Mesothelial cell of epicardium (in vitro differentiated cells): ENCODE measurements at regions not wholly inside any gene's neighbourhood (a gene's known extent, or its start where the extent isn't known, plus 50 kb on each side); places are given as distances from the start of the nearest gene placed in this dataset.

Experiments
- DNase-seq, 2 experiments: peaks; one replicate each; pipeline ENCODE4 v3.0.0; 2021; ENCODE audit warnings: low spot score in 2 of 2; ENCODE audit not compliant: unreplicated experiment in 2 of 2
- H3K27ac Mint-ChIP-seq: 2 replicates; pipeline ENCODE4 v1.8.0; 2021; ENCODE audit warnings: mixed read lengths
- H3K27me3 Mint-ChIP-seq: 2 replicates; pipeline ENCODE4 v1.8.0; 2021; ENCODE audit warnings: low read depth, mixed read lengths
- H3K36me3 Mint-ChIP-seq: 2 replicates; pipeline ENCODE4 v1.8.0; 2021; ENCODE audit warnings: mixed read lengths
- H3K4me1 Mint-ChIP-seq: 2 replicates; pipeline ENCODE4 v1.8.0; 2021; ENCODE audit warnings: mixed read lengths
- H3K4me3 Mint-ChIP-seq: 2 replicates; pipeline ENCODE4 v1.8.0; 2021; ENCODE audit warnings: mild to moderate bottlenecking, moderate library complexity, mixed read lengths
- H3K9me3 Mint-ChIP-seq: 2 replicates; pipeline ENCODE4 v1.8.0; 2021; ENCODE audit warnings: mixed read lengths
- CTCF ChIP-seq: fragments of 200-600 bp; sonication (generic); IDR thresholded peaks from one replicate; pipeline ENCODE4 v1.5.0; 2021; ENCODE audit warnings: antibody characterized with exemption; ENCODE audit not compliant: unreplicated experiment

GRCh38 chrX:126027229-126027628, 138.9 kb downstream of the DCAF12L2 start:
- no peaks in the 10 kb centered on the region for H3K27me3 Mint-ChIP-seq
- TF ChIP-seq CTCF = no peak
- no peak overlapping the region for H3K4me3 Mint-ChIP-seq
- no peaks in the 10 kb centered on the region for H3K4me1 Mint-ChIP-seq
- DNase-seq = no peak
- H3K27ac Mint-ChIP-seq = no peak overlapping the region
- peaks cover 51% of the 10 kb centered on the region for H3K9me3 Mint-ChIP-seq
- no peaks in the 10 kb centered on the region for H3K36me3 Mint-ChIP-seq

DNA sequence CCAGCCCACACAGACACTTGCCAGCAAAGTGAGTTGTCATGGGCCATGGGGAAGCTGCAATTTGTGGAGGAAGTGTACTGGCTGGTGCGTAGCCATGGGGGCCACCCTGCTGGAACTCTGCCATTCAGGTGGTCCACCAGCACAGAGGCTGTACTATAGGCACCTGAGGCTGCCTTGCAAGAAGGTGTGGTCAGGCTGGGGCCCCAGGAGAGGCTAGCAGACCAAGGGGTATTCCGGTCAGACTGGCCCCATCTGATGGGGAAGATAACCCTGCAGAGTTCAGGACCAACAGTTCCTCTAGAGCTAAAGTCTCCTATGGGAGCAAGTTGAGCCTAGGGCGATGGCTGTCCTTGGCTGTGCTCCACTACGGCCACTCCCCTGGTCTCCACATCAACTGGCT, 136.1 kb downstream of the DCAF12L2 start:
- no peaks in the 10 kb centered on the region for H3K36me3 Mint-ChIP-seq
- no peak for TF ChIP-seq CTCF
- no peaks in the 10 kb centered on the region for H3K4me1 Mint-ChIP-seq
- H3K27ac Mint-ChIP-seq = no peak overlapping the region
- no peak overlapping the region for H3K4me3 Mint-ChIP-seq
- peaks cover 48% of the 10 kb centered on the region for H3K9me3 Mint-ChIP-seq
- H3K27me3 Mint-ChIP-seq = no peaks in the 10 kb centered on the region
- DNase-seq = no peak

DNA sequence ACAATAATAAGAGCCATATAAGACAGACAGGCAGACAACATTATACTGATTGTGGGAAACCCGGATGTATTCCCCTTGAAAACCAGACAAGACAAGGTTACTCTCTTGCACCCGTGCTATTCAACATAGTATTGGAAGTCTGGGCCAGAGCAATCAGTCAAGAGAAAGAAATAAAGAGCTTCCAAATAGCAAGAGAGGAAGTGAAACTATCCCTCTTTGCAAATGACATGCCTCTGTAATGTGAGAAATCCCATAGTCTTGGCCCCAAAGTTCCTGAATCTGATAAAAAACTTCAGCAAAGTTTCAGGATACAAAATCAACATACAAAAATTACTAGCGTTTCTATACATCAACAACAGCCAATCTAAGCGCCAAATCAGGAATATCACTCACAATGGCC, 102.1 kb downstream of the DCAF12L2 start:
- TF ChIP-seq CTCF = no peak
- DNase-seq = no peak
- Mint-ChIP-seq H3K4me3 (no peak overlapping the region), H3K27ac (no peak overlapping the region), H3K27me3 (no peaks in the 10 kb centered on the region), H3K9me3 (peaks cover 65% of the 10 kb centered on the region), H3K36me3 (no peaks in the 10 kb centered on the region), H3K4me1 (no peaks in the 10 kb centered on the region)

- Mint-ChIP-seq H3K36me3 (no peaks in the 10 kb centered on the region), H3K27me3 (no peaks in the 10 kb centered on the region), H3K4me3 (no peak overlapping the region), H3K27ac (no peak overlapping the region), H3K4me1 (no peaks in the 10 kb centered on the region), H3K9me3 (peaks cover 64% of the 10 kb centered on the region)
- no peak for DNase-seq
- TF ChIP-seq CTCF = no peak
Observed at GRCh38 chrX:126064901-126065541, 101.1 kb downstream of the DCAF12L2 start.

GRCh38 chrX:126065901-126066660, 100.0 kb downstream of the DCAF12L2 start:
- no peak overlapping the region for H3K4me3 Mint-ChIP-seq
- no peak for DNase-seq
- peaks cover 57% of the 10 kb centered on the region for H3K9me3 Mint-ChIP-seq
- TF ChIP-seq CTCF = no peak
- H3K27me3 Mint-ChIP-seq = no peaks in the 10 kb centered on the region
- H3K4me1 Mint-ChIP-seq = no peaks in the 10 kb centered on the region
- H3K36me3 Mint-ChIP-seq = no peaks in the 10 kb centered on the region
- no peak overlapping the region for H3K27ac Mint-ChIP-seq
